HFFc6 (cell line): ENCODE measurements at regions not wholly inside any gene's neighbourhood (a gene's known extent, or its start where the extent isn't known, plus 50 kb on each side); places are given as distances from the start of the nearest gene placed in this dataset.

Experiments used
- DNase-seq: peaks from one replicate; pipeline ENCODE4 v3.0.0-alpha.2; 2018
- H3K27ac Mint-ChIP-seq: 2 replicates; pipeline ENCODE4 v1.8.0; 2020; ENCODE audit warnings: mild to moderate bottlenecking, mixed read lengths
- H3K27me3 Mint-ChIP-seq: 2 replicates; pipeline ENCODE4 v1.8.0; 2021; ENCODE audit warnings: mild to moderate bottlenecking, moderate library complexity, mixed read lengths; ENCODE audit not compliant: insufficient read depth
- H3K36me3 Mint-ChIP-seq: 2 replicates; pipeline ENCODE4 v1.8.0; 2021; ENCODE audit warnings: low read depth, mixed read lengths
- H3K4me1 Mint-ChIP-seq: 2 replicates; pipeline ENCODE4 v1.8.0; 2020; ENCODE audit warnings: low read depth, mixed read lengths
- H3K4me3 Mint-ChIP-seq: 2 replicates; pipeline ENCODE4 v1.8.0; 2020; ENCODE audit warnings: mild to moderate bottlenecking, moderate library complexity, mixed read lengths
- H3K9me3 Mint-ChIP-seq: 2 replicates; pipeline ENCODE4 v1.8.0; 2020; ENCODE audit warnings: mild to moderate bottlenecking, mixed read lengths
- TF ChIP-seq, protein P1 (sequence below): fragments of 200-600 bp; sonication (generic); IDR thresholded peaks from 2 replicates; pipeline ENCODE4 v1.5.0; 2021; ENCODE audit warnings: antibody characterized with exemption, mild to moderate bottlenecking

DNA sequence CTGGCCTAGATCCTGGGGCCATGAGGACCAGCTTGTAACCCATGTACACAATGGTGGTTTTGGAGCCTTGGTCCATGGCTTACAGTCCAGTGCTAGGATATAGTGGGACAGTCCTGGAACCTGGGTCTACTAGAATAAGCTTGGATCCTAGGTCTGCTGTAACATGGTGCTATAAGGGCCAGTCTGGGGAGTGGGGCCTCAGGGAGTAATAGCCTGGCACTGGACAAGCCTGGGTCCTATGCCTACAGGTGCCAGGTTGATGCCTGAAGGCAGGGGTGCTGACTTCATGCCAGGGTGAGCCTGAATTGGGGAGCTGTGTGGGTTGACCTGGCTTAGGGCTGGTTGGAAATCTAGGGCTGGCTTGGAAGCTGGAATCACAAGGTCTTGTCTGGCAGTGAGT is 756.3 kb upstream of the ADGRL3 start:
- Mint-ChIP-seq H3K4me1 (no peaks in the 10 kb centered on the region), H3K27ac (no peak overlapping the region), H3K36me3 (no peaks in the 10 kb centered on the region), H3K4me3 (no peak overlapping the region), H3K9me3 (peaks cover 4% of the 10 kb centered on the region; the same call in 1 of the 2 replicates), H3K27me3 (no peaks in the 10 kb centered on the region)
- TF ChIP-seq, protein P1, sequence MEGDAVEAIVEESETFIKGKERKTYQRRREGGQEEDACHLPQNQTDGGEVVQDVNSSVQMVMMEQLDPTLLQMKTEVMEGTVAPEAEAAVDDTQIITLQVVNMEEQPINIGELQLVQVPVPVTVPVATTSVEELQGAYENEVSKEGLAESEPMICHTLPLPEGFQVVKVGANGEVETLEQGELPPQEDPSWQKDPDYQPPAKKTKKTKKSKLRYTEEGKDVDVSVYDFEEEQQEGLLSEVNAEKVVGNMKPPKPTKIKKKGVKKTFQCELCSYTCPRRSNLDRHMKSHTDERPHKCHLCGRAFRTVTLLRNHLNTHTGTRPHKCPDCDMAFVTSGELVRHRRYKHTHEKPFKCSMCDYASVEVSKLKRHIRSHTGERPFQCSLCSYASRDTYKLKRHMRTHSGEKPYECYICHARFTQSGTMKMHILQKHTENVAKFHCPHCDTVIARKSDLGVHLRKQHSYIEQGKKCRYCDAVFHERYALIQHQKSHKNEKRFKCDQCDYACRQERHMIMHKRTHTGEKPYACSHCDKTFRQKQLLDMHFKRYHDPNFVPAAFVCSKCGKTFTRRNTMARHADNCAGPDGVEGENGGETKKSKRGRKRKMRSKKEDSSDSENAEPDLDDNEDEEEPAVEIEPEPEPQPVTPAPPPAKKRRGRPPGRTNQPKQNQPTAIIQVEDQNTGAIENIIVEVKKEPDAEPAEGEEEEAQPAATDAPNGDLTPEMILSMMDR = no peak
- no peak for DNase-seq

DNA sequence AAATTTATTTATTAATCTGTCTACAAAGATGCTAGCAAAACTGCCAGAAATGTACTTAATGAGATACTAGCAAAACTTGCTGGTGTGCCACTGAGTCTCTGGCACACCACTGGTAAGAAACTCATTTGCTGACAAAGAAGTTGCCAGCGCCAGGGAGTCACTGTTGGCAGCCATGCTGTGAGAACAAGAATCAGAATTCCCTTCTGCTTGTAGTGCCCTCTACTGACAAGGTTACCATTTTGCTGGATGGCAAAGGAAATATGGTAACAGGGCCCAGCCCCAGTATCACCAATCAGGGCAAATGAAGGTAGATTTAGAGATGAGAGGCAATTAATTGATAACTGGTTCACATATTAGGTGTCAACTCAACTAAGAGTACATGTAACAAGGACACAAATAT is 750.1 kb upstream of the ADGRL3 start:
- Mint-ChIP-seq H3K27me3 (no peaks in the 10 kb centered on the region), H3K27ac (no peak overlapping the region), H3K36me3 (no peaks in the 10 kb centered on the region), H3K9me3 (peaks cover 4% of the 10 kb centered on the region; the same call in 1 of the 2 replicates), H3K4me3 (no peak overlapping the region), H3K4me1 (no peaks in the 10 kb centered on the region)
- DNase-seq = no peak
- TF ChIP-seq, protein P1 = no peak

DNA sequence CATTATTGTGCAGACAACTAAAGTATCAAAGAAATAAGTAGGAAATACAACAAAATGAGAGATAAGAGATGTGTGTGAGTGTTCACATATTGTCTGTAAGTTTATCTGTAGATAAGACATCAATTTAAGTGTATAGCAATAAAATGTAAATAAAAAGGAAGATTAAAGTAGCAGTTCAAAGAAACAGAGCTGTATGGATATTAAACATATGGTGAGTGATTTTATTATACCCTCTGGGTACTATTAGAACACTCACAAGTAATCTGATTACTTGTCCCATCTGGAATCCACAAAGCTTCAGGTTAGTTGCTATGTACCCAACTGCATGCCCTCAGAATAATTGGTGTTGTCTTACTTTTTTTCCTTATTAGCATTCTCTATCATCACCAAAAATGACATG is 747.9 kb upstream of the ADGRL3 start:
- no peak overlapping the region for H3K27ac Mint-ChIP-seq
- H3K4me1 Mint-ChIP-seq = no peaks in the 10 kb centered on the region
- no peak for DNase-seq
- H3K4me3 Mint-ChIP-seq = no peak overlapping the region
- no peaks in the 10 kb centered on the region for H3K36me3 Mint-ChIP-seq
- no peaks in the 10 kb centered on the region for H3K9me3 Mint-ChIP-seq
- H3K27me3 Mint-ChIP-seq = no peaks in the 10 kb centered on the region
- TF ChIP-seq, protein P1 = no peak

DNA sequence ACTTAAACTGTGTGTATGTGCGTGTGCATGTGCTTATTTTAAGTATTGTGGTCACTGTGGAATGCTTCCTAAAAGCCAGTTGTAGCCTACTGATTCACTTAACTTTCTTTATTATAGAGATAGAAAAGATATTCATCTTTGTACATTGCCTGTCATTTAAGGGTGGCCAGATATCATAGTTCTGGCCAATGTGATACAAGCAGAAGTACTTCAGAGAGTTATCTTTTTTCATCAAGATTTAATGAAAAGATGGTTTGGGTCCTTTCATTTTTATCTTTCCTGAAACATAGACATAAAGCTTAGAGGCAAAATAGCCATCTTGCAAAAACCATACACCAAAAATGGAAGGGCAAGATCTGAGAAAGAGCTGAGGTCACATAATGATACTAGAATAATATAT is 744.7 kb upstream of the ADGRL3 start:
- Mint-ChIP-seq H3K36me3 (no peaks in the 10 kb centered on the region), H3K27me3 (no peaks in the 10 kb centered on the region), H3K4me1 (no peaks in the 10 kb centered on the region), H3K9me3 (no peaks in the 10 kb centered on the region), H3K4me3 (no peak overlapping the region), H3K27ac (no peak overlapping the region)
- TF ChIP-seq, protein P1 = no peak
- no peak for DNase-seq

DNA sequence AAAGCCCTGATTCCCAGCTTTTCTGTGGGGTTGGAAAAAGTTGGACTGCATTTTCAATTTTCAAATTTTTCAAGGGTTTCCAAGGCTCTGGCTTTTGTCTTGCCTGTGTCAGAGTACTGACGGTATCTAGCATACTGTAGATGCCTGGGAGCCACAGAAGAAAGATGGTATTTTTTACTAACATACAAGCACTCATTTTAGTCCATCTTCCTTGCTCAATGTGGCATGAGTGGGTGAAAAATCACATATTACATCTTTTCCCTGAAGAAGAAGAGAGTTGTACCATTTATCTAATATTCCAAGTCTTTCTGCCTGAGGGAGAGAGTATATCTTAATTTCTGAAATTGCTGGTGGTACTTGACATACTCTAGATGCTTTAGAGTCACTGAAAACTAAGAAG is 738.6 kb upstream of the ADGRL3 start:
- Mint-ChIP-seq H3K27ac (no peak overlapping the region), H3K4me3 (no peak overlapping the region), H3K4me1 (no peaks in the 10 kb centered on the region), H3K27me3 (no peaks in the 10 kb centered on the region), H3K36me3 (no peaks in the 10 kb centered on the region), H3K9me3 (no peaks in the 10 kb centered on the region)
- TF ChIP-seq, protein P1 = no peak
- no peak for DNase-seq
